Endothelial cell (in vitro differentiated cells): ENCODE measurements at regions not wholly inside any gene's neighbourhood (a gene's known extent, or its start where the extent isn't known, plus 50 kb on each side); places are given as distances from the start of the nearest gene placed in this dataset.

Experiments
- DNase-seq: peaks from one replicate; pipeline ENCODE4 v3.0.0; 2021; ENCODE audit warnings: low spot score
- H3K27ac Mint-ChIP-seq: one replicate; pipeline ENCODE4 v1.8.0; 2021; ENCODE audit warnings: mixed read lengths, inconsistent platforms; ENCODE audit not compliant: unreplicated experiment
- H3K27me3 Mint-ChIP-seq: one replicate; pipeline ENCODE4 v1.8.0; 2021; ENCODE audit warnings: mild to moderate bottlenecking, moderate library complexity, mixed read lengths, inconsistent platforms; ENCODE audit not compliant: unreplicated experiment
- H3K36me3 Mint-ChIP-seq: one replicate; pipeline ENCODE4 v1.8.0; 2021; ENCODE audit warnings: mild to moderate bottlenecking, low read depth, mixed read lengths, inconsistent platforms; ENCODE audit not compliant: unreplicated experiment
- H3K4me1 Mint-ChIP-seq: one replicate; pipeline ENCODE4 v1.8.0; 2021; ENCODE audit warnings: mild to moderate bottlenecking, mixed read lengths, inconsistent platforms; ENCODE audit not compliant: unreplicated experiment
- H3K4me3 Mint-ChIP-seq: one replicate; pipeline ENCODE4 v1.8.0; 2021; ENCODE audit warnings: mild to moderate bottlenecking, mixed read lengths, inconsistent platforms; ENCODE audit not compliant: unreplicated experiment
- H3K9me3 Mint-ChIP-seq: one replicate; pipeline ENCODE4 v1.8.0; 2021; ENCODE audit warnings: mixed read lengths, inconsistent platforms; ENCODE audit not compliant: unreplicated experiment
- TF ChIP-seq, protein P1 (sequence below): fragments of 200-600 bp; sonication (generic); IDR thresholded peaks from one replicate; pipeline ENCODE4 v1.5.0; 2021; ENCODE audit warnings: antibody characterized with exemption; ENCODE audit not compliant: unreplicated experiment

GRCh38 chr5:34503379-34504253 is 152.5 kb upstream of the RAI14 start:
- Mint-ChIP-seq H3K9me3 (no peaks in the 10 kb centered on the region), H3K4me1 (peaks cover 20% of the 10 kb centered on the region), H3K36me3 (no peaks in the 10 kb centered on the region)

DNA sequence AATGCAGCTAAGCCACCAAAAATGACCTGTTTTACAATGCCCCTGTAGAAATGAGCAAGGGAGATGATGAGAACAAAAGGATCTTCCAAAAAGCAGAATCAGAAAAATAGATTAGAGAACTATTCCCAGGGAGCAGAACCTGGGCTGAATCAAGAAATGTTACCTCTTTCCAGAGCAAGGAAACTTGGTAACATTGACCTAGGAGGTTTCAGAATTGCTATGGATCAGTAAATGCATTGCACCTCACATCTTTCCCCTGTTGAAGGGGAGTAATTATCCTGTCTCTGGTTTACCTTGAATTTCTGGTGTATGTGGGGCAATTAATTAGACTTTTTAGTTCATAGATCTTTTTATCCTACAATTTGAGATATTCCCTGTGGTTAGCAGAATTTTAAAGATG is 151.2 kb upstream of the RAI14 start:
- peaks cover 1% of the 10 kb centered on the region for H3K27me3 Mint-ChIP-seq
- H3K4me1 Mint-ChIP-seq = peaks cover 14% of the 10 kb centered on the region
- no peaks in the 10 kb centered on the region for H3K9me3 Mint-ChIP-seq
- H3K36me3 Mint-ChIP-seq = no peaks in the 10 kb centered on the region
- DNase-seq = no peak
- H3K4me3 Mint-ChIP-seq = no peak overlapping the region
- TF ChIP-seq, protein P1, sequence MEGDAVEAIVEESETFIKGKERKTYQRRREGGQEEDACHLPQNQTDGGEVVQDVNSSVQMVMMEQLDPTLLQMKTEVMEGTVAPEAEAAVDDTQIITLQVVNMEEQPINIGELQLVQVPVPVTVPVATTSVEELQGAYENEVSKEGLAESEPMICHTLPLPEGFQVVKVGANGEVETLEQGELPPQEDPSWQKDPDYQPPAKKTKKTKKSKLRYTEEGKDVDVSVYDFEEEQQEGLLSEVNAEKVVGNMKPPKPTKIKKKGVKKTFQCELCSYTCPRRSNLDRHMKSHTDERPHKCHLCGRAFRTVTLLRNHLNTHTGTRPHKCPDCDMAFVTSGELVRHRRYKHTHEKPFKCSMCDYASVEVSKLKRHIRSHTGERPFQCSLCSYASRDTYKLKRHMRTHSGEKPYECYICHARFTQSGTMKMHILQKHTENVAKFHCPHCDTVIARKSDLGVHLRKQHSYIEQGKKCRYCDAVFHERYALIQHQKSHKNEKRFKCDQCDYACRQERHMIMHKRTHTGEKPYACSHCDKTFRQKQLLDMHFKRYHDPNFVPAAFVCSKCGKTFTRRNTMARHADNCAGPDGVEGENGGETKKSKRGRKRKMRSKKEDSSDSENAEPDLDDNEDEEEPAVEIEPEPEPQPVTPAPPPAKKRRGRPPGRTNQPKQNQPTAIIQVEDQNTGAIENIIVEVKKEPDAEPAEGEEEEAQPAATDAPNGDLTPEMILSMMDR = no peak
- no peak overlapping the region for H3K27ac Mint-ChIP-seq

More at GRCh38 chr5:34503379-34504253, 152.5 kb upstream of the RAI14 start:
- DNase-seq = no peak
- Mint-ChIP-seq H3K27ac (no peak overlapping the region), H3K27me3 (peaks cover 3% of the 10 kb centered on the region), H3K4me3 (no peak overlapping the region)
- TF ChIP-seq, protein P1 = no peak

DNA sequence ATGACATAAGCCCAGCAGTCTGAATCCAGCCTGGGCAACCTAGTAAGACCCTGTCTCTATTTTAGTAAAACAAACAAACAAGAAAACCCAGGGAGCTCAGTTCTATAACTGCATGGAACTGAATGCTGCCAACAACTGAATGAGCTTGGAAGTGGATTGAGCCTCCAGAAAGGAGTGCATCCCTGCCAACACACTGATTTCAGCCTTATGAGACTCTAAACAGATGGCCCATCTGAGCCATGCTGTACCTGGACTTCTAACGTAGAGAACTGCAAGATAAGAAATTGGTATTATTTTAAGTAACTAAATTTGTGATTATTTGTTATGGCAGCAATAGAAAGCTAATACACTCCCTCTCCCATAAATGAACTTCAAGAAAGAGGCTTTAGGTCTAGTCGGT is 150.4 kb upstream of the RAI14 start:
- H3K27ac Mint-ChIP-seq = no peak overlapping the region
- no peak for DNase-seq
- TF ChIP-seq, protein P1 = no peak
- H3K4me3 Mint-ChIP-seq = no peak overlapping the region
- peaks cover 14% of the 10 kb centered on the region for H3K4me1 Mint-ChIP-seq
- H3K36me3 Mint-ChIP-seq = no peaks in the 10 kb centered on the region
- H3K27me3 Mint-ChIP-seq = peaks cover 1% of the 10 kb centered on the region
- H3K9me3 Mint-ChIP-seq = no peaks in the 10 kb centered on the region

DNA sequence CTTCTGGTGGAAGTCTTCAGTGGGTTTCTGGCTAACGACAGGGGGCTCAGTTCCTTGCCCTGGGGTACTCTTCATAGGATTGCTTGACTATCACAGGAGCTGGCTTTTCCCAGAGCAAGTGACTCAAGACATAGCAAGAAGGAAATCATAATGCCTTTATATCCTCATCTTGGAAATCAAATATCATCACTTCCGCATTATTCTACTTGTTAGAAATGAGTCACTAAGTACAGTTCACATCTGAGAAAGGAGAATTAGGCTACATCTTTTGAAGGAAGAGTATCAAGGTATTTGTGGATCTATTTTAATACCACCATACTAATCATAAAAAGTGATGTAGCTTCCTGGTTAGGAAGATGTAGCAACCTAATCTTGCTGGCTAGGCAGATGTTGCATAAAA is 148.2 kb upstream of the RAI14 start:
- H3K27ac Mint-ChIP-seq = no peak overlapping the region
- H3K4me1 Mint-ChIP-seq = peaks cover 5% of the 10 kb centered on the region
- no peaks in the 10 kb centered on the region for H3K27me3 Mint-ChIP-seq
- H3K36me3 Mint-ChIP-seq = no peaks in the 10 kb centered on the region
- TF ChIP-seq, protein P1 = no peak
- H3K9me3 Mint-ChIP-seq = no peaks in the 10 kb centered on the region
- H3K4me3 Mint-ChIP-seq = no peak overlapping the region
- DNase-seq = no peak

- no peak for DNase-seq
- Mint-ChIP-seq H3K9me3 (no peaks in the 10 kb centered on the region), H3K4me3 (no peak overlapping the region), H3K27ac (no peak overlapping the region), H3K36me3 (no peaks in the 10 kb centered on the region), H3K27me3 (no peaks in the 10 kb centered on the region), H3K4me1 (no peaks in the 10 kb centered on the region)
- TF ChIP-seq, protein P1 = no peak
These were observed 146.7 kb upstream of the RAI14 start for GRCh38 chr5:34509392-34509791.
